Superior temporal gyrus (tissue), 1 donor: ENCODE measurements at regions not wholly inside any gene's neighbourhood (a gene's known extent, or its start where the extent isn't known, plus 50 kb on each side); places are given as distances from the start of the nearest gene placed in this dataset.
"Not testable (repeated sequence)": the region's sequence is repeated elsewhere in the genome, so short reads cannot be mapped to it uniquely, and the experiment has no call there.

Source experiments
- DNase-seq: peaks from one replicate; pipeline ENCODE4 v3.0.0-alpha.2; 2016; ENCODE audit errors: extremely low spot score

- no peak for DNase-seq
Measured at GRCh38 chr3:117820658-117821299, 1111.2 kb downstream of the TUSC7 start.

GRCh38 chr3:117822416-117822815 lies 1112.8 kb downstream of the TUSC7 start:
- no peak for DNase-seq

GRCh38 chr3:117836296-117836695 lies 1126.7 kb downstream of the TUSC7 start:
- DNase-seq, result no peak

DNA sequence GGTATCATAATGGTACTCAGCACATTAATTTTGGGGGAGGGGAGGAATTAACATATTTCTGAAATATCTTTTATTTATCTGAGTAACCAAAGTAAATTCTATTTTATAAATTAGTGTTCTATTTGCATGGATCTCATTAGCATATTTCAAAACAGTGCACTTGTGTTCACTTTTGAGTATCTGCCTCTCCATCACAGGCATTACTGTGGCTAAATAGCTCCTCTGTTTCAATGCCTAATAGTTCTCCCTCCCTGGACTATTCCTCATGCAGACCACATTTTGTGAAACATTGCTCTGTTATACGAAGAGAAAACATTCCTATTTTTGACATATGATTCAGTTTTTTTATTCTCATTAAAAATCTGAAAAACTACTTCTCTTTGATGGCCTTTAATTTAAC lies 1127.8 kb downstream of the TUSC7 start:
- DNase-seq, result no peak

DNA sequence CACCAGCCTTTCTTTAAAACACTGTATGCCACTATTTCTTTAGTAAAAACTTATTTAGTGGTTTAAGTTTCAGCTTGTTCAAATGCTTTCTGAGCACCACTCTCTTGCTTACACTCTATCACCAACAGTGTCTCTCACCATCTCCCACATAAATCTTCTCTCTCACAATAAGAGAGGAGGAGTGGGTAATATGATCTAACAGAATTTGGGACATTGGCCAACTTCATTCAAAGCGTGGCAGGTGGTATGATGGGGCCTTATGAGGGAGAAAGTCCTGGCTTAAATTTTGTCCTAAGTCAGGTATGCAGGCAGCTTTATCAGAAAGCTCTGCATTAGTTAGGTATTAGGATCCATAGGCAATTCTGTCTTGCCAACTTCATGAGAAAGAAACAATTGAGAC lies 1132.5 kb downstream of the TUSC7 start:
- no peak for DNase-seq

- DNase-seq, result no peak
Measured at GRCh38 chr3:117843356-117843755, 1133.8 kb downstream of the TUSC7 start.

DNA sequence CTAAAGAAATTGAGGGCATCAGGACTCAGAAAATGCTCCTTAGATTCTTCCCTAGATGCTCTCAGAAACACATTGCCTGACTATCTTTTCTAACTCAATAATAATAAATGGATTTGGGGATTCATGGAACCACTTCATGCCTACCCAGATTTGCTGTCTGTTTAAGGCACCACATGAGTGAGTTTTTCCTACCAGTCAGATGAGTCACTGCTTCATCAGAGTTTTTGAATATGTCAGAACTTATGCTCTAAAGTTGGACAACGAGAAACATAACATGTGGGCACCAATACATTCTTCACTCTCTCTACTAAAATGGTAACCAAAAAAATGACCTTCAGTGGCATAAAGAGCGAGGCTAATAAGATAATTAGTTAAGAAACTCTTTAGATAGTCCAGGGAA lies 1135.1 kb downstream of the TUSC7 start:
- DNase-seq, result no peak

DNA sequence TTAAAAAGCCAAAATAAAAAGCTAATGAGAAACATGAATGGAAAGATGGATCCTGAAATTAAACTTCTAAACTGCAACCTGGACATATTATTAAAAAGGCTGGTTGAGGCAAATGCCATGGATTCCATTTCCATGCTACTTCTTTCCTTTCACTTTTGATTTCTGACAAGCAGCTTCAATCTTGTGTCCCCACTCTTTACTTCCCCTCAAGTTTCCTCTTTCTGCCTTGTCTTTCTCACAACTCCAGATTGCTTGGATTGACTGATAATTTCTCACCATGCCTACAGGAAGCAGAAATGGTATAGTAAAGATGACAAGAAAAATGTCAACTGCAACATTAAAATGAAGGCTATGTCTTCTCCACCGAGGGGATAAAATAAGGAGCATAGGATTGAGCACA lies 1136.7 kb downstream of the TUSC7 start:
- DNase-seq, result no peak

- DNase-seq, result no peak
Measured at GRCh38 chr3:117848606-117849005, 1139.0 kb downstream of the TUSC7 start.

- no peak for DNase-seq
Measured at GRCh38 chr3:117853923-117854668, 1144.5 kb downstream of the TUSC7 start.

GRCh38 chr3:117856354-117856753 lies 1146.8 kb downstream of the TUSC7 start:
- DNase-seq, result no peak

- no peak for DNase-seq
Measured at GRCh38 chr3:117863146-117863545, 1153.6 kb downstream of the TUSC7 start.

GRCh38 chr3:117865338-117865737 lies 1155.8 kb downstream of the TUSC7 start:
- DNase-seq, result no peak

- no peak for DNase-seq
Measured at GRCh38 chr3:117868766-117869165, 1159.2 kb downstream of the TUSC7 start.

- no peak for DNase-seq
Measured at GRCh38 chr3:117871934-117872333, 1162.4 kb downstream of the TUSC7 start.

GRCh38 chr3:117872594-117873248 lies 1161.9 kb downstream of the IGSF11 start:
- not testable (repeated sequence) for DNase-seq

GRCh38 chr3:117873249-117873600 lies 1161.4 kb downstream of the IGSF11 start:
- no peak for DNase-seq

GRCh38 chr3:117874028-117874690 lies 1160.5 kb downstream of the IGSF11 start:
- DNase-seq, result no peak

DNA sequence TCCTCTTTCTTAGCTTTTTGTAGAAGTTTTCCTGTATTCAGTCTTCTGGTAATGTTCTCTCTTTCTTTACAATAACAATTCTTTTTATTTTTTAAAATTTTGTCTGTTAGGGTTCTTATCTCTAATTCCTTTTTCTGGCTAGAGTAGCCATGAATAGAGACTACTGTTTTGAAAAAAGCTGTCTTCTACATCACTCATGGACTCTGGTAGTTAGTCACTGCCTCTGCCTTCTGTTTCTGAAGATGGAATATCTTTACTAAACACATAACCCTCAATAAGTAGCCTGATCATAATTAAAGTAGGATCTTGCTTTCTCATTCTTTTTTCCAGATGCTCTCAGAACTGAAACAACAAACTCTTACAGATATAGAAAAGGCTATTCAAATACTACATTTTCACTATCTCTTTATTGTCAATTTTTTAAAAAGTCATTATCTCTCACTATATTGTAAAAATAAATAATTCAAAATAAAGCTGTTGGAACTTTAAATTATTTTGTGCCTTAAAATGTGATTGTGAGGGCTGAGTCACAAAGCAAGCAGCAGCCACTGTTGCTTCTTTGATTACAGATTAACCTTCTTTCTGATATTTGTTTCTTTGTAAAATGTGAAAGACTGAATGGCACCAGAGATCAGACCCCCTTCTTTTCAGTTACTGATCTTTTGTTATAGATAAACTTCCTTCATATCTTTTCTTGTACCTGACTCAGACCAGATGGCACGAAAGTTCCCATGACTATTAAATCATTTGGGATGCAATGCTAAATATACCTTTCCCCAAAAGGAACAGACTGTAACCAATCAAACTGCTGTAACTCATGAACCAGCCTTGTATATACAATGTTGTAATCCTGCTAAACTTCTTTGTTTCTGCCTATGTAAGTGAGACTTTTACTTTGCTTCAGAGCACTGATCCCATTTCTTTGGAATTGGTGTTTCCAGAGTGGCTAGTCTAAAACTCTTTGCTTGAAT lies 1159.5 kb downstream of the IGSF11 start:
- no peak for DNase-seq

DNA sequence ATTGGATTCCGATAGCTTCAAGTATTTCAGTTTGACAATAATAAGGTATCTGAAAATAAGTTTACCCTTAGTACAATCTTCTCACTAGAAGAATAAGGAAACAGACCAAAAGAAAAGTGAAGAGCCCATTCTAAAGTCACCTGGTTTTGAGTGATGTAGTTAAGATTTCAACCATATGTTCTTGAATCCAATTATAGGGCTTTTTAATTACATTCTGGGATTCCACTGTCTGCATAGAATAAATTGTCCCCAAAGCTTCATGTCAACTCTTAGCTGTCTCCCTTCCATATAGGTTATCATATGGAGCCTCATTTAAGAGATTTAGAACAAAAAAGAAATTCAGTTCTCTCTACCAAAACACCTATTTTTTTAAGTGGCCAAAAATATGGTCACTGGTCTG lies 1158.8 kb downstream of the IGSF11 start:
- DNase-seq, result no peak

- no peak for DNase-seq
Measured at GRCh38 chr3:117880638-117881037, 1154.0 kb downstream of the IGSF11 start.
